D341Med (cell line): ENCODE measurements at regions not wholly inside any gene's neighbourhood (a gene's known extent, or its start where the extent isn't known, plus 50 kb on each side); places are given as distances from the start of the nearest gene placed in this dataset.
"Not testable (repeated sequence)": the region's sequence is repeated elsewhere in the genome, so short reads cannot be mapped to it uniquely, and the experiment has no call there.

ENCODE experiments used
- DNase-seq: peaks from one replicate; pipeline ENCODE4 v3.0.0; 2012; ENCODE audit warnings: low spot score

DNA sequence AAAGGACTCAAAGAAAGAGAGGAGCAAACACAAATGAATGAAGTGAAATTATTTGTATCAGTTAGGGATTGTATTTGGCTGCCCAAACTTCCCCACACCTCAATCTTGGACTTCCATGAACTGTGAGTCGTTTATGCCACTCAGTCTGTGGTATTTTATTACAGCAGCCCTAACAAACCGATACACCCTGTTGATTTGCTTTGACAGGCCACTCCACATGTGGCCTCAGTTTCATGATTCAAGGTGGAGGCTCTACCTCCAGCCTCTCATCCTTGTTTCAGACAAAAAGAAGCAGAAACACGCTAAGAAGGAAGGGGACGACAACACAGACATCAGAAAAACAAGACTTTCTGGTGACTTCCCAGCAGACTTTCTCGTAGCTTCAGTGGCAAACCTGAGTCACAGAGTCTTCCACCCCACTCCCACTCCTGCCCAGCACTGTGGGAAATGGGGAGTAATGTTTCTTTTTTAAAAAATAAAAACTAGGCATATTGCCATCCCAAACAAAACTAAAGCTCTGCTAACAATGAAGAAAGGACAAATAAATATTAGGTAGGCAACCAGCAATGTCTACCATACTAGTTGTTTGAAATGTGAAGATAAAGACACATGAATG is 52.2 kb upstream of the ABCA1 start:
- DNase-seq: no peak

DNA sequence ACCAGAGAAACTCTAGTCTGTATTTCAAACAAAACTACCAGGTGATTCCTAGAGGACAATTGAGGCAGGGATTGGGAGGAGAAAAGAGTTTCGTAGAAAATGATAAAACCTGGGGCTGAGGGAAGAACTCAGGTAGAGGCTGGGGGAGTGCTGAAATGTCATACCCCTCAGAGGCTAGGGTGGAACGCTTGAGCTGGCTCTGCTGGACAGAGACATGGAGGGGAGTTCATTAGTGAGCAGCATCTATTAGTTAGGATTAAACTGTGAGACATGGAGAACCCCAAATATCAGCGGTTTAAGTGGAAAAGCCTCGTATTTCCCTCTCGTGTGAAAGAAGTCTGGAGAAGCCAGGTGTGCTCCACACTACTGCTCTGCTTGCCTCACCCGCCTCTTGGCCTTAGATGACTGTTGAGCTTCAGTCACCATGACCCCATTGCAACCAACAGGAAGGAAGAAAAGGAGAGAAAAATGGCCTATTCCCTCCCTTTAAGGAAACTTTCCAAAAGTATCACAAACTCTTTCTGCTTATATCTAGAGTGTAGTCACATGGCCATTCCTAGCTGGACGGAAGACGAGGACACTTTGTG is 53.7 kb upstream of the ABCA1 start:
- DNase-seq: no peak

DNA sequence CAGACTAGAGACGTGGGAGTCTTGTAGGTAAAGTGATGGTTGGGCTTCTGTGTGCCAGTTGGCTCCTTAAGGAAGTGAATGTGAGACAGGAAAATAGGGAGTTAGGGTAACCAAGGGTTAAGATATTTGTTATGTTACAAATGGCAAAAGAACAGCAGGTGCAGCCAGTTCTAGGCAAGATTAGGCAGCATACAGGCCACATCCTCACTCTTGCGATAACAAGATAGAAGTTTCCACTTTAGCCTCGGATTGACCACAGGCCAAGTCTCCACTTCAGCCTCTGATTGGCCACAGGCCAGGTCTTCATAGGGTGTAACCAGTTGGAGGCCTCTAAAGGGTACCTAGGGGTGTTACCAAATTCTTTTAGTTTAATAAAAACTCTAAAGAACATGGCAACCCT is 54.6 kb upstream of the ABCA1 start:
- no peak for DNase-seq

DNA sequence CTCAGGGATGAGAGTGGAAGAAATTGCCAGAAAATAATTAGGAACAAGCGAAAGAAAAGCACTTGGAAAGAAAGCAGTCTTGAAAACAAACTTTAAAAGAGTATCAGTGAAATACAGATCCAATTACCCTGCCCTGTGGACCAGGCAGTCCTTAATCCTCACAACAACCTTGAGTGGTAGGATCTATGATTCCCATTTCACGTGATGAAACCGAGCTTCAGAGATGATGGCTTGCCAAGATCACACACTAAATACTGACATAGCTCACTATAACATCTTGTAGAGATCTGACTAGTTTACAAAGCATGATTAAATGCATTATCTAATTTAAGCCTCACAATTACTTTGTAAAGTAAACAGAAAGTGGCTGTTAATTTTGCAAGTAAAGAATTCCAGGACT is 55.5 kb upstream of the ABCA1 start:
- no peak for DNase-seq

DNA sequence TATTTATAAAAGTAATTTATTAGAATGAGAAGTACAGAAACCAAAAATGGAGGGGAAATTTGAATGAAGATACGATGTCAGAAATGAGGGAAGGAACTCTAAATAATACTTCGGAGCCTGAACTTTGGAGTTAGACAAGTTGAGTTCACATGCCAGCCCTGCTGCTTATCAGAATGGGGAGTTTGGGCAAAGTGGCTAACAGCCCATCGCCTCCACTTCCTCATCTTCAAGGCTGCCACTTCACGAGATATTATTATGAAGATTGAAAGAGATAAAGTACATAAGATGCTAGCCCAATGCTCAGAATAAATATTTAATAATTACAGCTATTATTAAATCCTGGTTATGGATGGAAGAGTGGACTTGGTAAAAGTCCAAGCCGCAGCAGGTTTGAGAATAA is 56.2 kb upstream of the ABCA1 start:
- DNase-seq: no peak

DNA sequence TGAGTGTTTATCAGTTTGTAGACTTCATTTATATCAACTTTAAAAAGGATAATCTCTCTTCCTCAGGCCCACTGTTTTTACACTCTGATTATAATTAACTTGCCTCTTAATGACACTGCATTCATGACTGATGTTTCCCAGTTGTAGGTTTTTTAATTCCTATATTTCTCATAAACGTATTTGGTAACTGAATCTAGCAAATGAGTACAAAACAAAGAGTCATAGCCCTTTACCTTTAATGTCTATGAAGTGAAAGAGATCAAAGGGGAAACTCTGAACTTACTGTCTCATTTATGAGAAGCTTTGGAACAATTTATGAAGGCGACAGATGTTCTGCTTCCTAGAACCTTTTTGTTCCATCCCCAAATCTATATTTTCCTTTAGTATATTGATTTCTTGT is 56.6 kb upstream of the ABCA1 start:
- no peak for DNase-seq

DNA sequence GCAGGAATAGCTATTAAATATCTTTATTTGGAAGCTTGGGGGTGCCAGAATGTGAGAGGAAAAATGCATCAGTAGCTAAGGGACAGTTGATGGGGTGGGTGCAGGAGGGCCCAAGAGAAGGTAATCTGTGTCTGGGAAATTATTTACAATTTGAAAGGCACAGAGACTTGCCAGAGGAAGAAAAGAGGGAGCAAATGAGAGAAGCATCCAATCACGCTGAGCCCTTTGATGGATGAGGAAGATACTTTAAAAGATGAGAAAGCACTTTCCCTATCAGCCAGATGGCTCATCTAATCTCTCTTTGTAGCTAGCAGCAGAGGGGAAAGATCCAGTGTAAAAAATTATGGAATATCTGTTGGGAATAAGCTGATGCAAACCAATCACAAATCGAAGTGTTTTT is 57.0 kb upstream of the ABCA1 start:
- DNase-seq: peak; percentile 48

DNA sequence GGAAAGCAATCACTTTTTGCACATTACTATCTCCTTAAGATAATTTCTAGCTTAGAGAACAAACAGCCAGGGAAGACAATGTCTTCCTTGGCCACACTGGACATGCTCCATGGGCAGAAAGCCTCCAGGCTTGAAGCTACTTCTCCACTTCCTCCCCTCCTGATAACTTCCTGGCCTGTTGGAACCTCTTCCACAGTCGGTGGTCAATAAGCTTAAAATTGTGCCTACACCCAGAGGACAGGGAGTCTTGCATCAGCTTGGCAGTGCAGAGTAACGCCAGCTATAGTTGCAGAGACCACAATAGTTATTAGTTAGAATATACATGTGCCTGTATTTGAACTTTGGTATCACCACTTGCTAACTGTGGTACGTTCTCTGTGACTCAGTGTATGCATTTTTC is 58.1 kb upstream of the ABCA1 start:
- DNase-seq: no peak

DNA sequence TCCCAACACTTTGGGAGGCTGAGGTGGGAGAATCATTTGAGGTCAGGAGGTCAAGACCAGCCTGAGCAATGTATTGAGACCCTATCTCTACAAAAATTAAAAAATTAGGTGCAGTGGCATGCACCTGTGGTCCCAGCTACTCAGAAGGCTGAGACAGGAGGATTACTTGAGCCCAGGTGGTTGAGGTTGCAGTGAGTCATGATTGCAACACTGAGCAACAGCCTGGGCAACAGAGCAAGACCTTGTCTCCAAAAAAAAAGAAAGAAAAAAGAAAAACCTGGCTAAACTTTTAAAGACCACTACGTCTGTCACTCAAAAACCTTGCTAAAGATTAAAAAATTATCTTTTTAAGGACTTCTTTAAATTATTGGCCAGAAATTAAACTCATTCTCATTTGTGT is 59.8 kb upstream of the ABCA1 start:
- no peak for DNase-seq

DNA sequence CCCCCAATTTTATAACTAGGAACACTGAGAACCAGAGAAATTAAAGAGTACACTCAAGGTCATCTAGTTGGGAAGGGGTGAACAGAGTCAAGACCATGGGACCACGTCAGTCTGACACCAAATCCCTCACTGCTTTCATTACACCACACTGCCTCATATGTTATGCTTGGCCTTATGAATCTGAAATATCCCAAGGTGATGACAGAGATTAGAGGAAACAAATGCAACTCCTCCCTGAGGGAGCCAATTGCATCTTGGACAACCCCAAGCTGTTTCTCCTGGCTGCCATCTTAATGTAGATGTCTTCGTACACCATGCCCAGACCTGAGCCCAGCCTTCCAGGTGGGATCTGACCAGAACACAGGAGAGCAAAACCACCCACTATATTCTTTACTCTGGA is 60.6 kb upstream of the ABCA1 start:
- DNase-seq: no peak

DNA sequence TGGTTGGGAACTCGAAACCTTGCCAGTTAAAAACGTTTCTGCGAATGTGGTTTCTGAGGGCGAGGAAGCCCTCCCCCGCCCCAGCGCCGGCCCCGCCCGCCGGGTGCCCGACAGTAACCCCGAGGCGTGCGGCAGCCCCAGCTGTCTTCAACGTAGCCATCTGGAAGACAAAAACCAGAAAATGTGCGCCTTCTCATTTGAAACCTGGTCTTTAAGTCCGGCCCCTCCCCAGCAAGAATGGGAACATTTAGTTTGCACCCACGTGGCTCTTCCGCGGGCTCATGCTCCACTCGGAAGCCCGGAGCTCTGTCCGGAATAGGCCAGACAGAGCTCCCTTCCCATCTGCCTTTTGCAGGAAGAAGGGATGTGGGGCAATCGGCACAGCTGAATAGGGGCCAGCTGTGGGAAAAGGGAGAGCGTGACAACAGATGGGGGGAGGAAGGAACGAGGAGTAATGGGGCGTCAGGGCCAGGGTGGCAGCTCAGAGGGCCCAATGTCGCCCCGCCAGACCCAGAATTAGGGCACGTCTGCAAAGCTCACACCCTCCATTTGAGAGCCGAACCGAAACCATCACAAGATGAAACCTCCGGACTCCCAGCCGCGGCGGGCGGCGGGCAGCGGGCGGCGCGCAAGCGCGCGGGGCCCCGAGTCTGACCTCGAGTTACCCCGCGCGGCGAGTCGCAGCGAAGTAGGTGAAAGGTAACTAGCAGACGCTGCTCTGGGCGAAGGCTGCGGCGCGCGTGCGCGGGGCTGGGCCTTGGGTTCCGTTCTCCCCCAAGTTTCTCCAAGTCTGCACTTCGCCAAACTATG is 63.4 kb upstream of the ABCA1 start:
- peak; percentile 36 for DNase-seq

DNA sequence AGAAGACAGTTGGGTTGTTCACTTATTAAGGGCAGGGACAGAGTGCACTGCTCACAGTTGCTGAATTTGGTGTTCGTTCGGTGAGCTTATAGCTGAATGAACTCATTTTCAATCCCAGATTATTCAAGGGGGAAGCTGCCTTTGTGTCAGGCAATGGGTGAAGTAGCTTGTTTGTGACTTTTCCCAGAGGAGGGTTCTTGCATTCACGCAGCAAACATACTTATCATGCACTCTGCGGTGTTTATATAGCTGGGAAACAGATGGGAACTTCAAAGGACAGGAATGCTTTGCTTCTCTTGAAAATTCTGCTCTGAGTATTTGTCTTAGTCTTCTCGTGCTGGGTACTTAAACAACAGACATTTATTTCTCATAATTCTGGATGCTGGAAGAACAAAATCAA is 64.7 kb upstream of the ABCA1 start:
- no peak for DNase-seq

DNA sequence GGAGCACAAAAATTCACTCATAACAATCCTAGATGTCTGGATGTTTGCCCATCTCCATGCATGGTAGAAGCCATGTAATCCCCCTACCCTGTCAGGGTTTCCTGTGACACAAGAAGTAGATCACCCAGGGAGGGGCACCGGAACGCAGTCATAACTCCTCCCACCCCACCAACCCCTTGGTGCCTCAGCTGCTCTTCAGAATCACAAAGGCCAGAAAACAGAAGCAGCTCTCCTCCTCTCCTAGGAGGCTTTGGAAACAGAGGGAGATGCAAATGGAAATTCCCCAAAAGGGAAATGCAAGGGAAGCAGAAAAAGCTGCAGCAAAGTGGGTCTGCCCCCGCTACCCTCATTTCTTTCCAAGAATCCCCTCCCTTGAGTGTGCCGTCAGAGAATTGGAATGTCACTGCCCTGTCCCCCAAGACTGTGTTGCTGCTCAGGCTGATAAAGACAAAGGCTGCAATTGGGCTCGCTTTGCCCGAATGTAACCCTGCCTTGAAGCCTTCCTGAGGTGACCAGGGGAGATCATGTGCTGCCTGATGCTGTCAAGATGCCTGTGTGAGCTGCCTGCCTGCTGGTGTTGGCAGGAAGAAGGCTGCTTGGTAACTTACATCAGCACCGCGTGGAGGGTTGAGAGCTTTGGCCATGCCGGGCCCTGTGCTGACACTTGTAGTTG is 65.5 kb upstream of the ABCA1 start:
- DNase-seq: no peak

DNA sequence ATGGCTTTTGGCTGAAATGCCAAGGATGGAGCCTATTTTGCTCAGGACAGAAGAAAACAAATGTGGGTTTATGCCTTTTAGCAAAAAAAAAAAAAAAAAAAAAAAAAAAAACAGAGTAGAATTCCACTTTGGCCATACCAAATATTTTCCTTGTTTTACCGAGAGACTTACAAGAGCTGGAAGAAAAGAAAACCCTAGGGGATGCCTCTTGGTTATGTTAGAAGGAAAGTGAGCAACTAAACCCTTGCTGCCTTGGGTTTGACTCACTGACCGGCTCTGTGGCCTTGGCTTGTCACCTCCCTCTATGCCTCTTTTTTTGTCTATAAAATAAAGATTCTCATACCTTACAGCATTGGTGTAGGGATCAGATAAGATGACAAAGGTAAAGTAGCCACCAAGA is 69.6 kb upstream of the ABCA1 start:
- no peak for DNase-seq

DNA sequence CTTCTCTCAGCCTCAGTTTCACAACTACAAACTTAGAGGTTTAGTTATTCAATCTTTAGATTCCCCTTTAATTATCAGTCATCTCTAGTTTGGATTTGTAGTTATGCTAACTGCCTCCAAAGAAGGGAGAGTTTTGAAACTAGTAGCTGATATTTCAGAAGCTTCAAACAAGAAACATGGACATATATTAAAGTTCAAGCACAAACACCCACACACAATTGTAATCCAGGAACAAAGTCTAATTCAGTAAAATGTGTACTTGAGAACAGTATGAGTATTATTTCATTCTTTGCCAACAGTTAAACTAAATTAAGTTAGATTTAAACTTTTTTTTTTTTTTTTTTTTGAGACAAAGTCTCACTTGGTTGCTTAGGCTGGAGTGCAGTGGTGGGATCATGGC is 71.2 kb upstream of the ABCA1 start:
- no peak for DNase-seq

DNA sequence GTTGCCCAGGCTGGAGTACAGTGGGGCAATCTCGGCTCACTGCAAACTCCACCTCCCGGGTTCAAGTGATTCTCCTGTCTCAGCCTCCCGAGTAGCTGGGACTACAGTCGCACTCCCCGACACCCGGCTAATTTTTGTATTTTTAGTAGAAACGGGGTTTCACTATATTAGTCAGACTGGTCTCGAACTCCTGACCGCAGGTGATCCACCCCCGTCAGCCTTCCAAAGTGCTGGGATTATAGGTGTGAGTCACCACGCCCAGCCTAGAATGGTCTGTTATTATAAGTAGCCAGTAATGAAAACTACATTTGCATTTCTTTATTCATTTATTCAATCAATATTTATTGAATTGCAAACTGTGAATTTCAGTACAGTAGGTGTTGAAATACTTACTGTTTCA is 72.6 kb upstream of the ABCA1 start:
- not testable (repeated sequence) for DNase-seq

DNA sequence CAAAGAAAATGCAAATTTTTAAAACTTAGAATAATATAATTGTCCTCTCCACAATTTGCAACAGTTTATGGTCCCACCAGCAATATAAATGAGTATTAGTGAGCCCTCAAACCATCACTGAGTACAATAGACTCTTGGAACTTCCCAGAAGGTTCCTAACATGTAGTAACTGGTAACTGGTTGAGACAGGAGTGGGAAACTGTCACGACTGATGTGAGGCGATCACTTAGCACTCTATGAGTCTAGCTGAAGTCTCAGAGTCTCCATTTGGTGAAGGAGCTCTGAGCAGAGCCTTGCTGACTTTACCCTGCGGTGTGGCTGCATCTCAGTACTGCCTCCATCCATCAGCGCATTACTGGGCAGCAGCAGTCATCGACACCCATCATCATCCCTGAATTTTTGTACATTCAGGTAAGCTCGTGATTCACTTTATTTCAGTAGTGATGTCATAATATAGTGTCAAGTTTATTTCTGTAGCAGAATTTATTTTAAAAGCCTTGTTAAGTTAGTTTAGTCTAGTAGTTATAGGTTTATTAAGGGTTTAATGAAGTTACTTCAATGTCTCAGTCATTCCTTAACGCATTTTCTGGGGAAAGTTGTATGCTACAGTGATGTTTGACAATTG is 76.6 kb upstream of the ABCA1 start:
- DNase-seq: no peak

DNA sequence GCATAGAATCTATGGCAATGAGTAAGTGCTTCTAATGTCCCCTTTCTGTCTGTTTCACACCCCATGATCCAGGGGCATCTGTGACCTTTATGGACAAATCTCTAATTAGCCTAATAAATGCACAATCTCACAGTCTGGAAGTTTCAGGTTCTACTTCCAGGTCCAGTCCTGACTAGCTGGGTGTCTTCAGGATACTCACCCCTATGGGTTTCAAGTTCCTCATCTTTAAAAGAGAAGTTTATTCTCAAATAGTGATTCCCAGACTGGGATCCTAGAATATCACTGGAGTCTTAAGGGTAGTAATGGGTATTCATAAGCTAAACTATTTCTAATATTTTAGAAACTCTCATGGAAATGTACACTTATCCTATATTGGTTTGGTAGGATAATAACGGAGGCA is 77.2 kb upstream of the ABCA1 start:
- DNase-seq: no peak

DNA sequence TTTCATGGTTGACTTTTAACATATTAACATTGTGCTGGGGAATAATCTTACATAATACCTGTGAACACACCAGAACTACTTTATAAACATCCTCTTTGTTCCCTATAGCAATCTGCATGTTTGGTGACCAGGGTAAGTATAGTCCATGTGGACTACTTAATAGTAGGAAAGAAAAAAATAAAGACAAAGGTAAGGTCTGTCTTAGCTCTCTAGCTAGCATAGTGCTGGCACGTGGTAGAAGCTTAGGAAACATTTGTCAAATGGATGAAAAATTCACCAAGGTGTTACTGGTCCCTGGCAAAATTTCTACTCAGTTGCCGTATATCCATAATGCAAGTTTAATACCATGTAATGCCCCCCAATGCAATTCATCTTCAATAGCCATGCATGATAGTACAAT is 78.6 kb upstream of the ABCA1 start:
- no peak for DNase-seq

DNA sequence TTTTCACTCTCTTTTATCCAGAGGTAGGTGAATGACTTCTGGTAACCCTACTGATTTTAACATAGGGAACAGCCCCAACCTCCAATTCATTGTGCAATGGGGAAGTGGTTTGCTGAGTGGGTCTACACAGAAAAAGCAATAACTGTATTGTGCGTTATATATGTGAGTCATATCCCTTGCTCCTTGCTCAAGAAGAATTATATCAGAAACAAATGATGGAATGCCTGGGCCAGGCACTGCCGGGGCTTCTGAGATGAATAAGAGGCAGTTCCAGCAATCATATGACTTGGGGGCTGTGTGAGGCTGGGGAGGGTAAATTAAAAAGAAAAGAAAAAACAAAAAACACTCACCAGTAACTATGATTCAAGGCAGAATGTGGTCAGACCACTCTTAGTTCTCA is 79.2 kb upstream of the ABCA1 start:
- DNase-seq: no peak

DNA sequence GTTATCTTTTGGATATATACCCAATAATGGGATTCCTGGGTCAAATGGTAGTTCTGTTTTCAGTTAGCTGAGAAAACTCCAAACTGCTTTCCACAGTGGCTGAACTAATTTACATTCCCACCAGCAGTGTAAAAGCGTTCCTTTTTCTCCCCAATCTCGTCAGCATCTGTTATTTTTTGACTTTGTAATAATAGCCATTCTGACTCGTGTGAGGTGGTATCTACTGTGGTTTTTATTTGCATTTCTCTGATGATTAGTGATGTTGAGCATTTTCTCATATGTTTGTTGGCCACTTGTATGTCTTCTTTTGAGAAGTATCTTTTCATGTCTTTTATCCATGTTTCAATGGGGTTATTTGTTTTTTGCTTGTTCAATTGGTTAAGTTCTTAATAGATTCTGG is 82.1 kb upstream of the ABCA1 start:
- not testable (repeated sequence) for DNase-seq

DNA sequence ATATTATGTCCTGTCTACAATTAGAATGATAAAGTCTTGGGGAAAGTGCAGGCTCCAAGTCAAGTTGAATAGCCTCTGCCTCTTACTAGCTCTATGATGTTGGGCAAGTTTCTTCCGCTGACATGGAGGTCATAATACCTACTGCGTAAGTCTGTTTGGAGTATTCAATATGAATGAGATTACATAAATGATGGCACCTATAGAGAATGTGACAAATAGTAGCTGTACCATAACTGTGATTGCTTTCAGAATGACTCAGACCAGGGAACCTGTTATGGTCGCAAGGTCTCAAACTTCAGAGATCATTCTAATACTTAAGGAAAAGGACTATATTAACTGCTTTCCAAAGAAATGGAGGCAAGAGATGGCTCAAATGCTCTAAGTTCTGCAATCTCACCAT is 94.0 kb upstream of the ABCA1 start:
- DNase-seq: no peak

DNA sequence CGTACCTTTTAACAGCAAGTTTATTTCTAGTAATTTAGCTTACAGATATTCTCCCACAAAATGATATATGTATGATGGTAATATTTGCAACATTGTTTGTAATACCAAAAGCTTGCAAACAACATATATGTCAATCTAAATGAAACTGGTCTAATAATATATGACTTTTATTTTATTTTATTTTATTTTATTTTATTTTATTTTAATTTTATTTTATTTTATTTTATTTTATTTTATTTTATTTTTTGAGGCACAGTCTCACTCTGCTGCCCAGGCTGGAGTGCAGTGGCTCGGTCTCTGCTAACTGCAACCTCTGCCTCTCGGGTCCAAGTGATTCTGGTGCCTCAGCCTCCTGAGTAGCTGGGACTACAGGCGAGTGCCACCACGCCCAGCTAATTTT is 94.6 kb upstream of the ABCA1 start:
- DNase-seq: not testable (repeated sequence)
